ENCODE measurements at regions not wholly inside any gene's neighbourhood (a gene's known extent, or its start where the extent isn't known, plus 50 kb on each side); places are given as distances from the start of the nearest gene placed in this dataset.

DNA sequence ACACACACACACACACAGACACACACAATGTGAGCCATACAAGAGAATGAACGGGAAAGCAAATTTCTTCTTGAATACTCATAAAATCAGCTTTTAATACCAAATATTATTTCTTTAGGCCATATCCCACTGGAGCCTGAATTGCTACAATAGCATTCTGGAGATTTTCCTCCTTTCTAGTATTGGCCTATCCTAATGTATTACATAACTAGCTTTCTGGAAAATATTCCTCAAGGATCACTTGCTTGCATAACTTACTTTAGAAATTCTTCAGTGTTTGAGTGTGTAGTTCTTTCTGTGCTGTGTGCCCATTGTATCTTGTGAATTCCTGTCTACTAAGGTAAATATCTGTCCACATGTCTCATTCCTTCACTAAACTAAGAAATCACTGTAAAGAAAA, 351.0 kb upstream of the MCTP2 start:
- no peak for DNase-seq (ENCODE audit: low read depth)

GRCh38 chr15:93870583-93870982, 360.8 kb upstream of the MCTP2 start:
- DNase-seq (ENCODE audit: low read depth): no peak

GRCh38 chr15:93866948-93867347, 364.4 kb upstream of the MCTP2 start:
- no peak for DNase-seq (ENCODE audit: low read depth)

- DNase-seq (ENCODE audit: low read depth): no peak
Observed at GRCh38 chr15:93866476-93866875, 364.9 kb upstream of the MCTP2 start.

GRCh38 chr15:93865586-93865985, 365.8 kb upstream of the MCTP2 start:
- no peak for DNase-seq (ENCODE audit: low read depth)

DNA sequence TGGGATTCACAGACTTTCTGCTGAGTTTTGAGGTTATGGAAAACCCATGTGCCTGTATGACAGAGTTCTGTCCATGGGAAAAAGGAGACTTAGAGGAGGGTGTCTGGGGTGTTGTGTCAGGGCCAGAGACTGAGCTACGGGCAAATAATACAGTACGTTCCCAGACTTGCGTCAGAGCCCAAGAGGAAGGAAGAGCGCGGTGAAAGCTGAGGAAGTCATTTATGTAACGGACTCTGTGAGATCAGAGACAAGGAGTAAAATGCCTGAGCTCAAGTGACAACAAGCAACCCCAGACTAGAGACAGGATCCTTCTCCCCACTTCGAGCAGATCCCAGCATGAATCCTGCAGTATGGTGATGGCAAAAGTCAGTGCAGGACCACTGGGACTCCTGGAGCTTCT, 368.6 kb upstream of the MCTP2 start:
- DNase-seq (ENCODE audit: low read depth): no peak

DNA sequence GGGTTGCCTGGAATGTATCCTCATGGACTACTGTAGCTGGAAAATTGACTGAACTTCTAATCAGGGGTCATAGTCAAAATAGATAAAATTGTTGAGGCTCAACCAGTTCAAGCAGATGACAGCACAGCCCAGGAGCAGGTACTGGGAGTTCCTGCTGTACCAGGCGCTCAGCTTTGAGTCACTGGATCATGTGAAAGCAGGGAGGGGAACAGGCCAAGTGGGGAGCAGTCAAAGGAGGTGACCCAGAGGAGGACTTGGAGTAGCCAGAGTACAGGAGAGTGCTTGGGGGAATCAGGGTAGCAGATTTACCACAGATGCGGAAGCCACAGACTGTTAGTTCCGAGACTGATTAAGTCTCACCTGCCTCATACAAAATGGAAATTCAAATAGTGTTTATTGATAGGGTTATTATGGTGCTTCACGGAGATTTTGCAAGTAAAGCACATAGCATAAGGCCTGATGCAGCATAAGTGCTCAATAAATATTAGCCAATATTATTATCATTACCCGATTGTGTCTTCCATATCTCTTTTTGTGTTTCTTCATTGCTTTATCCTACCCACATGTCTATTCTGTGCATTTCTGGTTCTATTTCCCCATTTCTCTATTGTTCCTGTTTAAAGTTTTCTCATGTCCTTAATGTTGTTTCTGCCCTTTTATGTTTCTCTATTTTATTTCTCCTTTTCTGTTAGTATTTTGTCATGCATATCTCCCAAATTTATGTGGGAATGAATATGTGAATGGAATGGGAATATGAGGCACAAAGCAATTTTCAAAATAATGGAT, 369.2 kb upstream of the MCTP2 start:
- DNase-seq (ENCODE audit: low read depth): no peak

GRCh38 chr15:93861413-93861812, 369.9 kb upstream of the MCTP2 start:
- DNase-seq (ENCODE audit: low read depth): no peak

DNA sequence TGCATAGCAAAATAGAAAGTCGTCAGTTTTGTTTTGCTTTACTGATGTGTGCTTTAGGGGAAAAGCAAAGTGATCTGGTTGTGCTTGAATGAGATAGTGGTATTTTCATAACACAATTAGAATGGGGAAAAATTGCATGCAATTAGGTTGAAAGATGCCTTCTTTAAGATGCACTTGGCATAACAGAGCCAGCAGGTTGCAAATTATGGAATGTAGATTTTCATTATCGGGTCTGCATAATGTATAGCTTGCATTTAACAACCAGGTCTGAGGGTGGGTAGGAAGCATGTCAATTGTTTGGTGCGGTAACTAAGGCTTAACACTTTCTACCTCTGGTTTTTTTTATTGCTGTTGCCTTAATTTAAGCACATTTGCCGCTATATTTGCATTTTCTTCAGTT, 370.7 kb upstream of the MCTP2 start:
- DNase-seq (ENCODE audit: low read depth): no peak

DNA sequence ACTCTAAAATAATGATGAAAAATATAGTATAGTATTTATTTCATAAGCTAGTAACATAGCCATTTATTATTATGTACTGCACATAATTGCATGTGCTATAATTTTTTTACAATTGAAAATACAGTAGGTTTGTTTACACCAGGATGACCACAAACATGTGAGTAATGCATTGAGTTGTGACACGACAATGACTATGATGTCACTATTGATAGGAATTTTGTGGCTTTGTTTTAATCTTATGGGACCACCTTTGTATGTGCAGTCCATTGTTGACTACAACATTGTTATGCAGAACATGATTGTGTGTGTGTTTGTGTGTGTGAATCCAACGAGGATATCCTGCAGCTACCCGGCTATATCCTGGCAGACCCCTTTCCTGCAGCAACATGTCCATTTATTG, 372.2 kb upstream of the MCTP2 start:
- DNase-seq (ENCODE audit: low read depth): no peak

- DNase-seq (ENCODE audit: low read depth): no peak
Observed at GRCh38 chr15:93855181-93855826, 376.1 kb upstream of the MCTP2 start.

DNA sequence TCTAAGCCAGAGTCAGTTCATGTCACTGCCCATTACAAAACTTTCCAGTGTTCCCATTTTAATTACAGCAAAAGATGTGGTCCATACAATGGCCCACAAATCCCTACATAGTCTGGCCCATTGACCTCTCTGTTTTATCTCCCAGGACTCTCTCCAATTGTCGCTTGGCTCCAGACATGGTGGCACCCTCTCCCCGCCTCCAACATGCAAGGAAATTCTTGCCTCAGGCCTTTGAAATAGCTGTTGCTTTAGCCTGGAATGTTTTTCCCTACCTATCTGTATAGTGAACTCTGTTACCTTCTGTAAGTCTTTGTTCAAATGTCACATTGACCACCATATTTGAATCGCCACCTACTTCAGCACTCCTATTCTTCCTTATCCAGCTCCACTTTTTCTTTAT, 377.3 kb upstream of the MCTP2 start:
- no peak for DNase-seq (ENCODE audit: low read depth)

GRCh38 chr15:93852761-93853160, 378.6 kb upstream of the MCTP2 start:
- no peak for DNase-seq (ENCODE audit: low read depth)

- no peak for DNase-seq (ENCODE audit: low read depth)
Observed at GRCh38 chr15:93848490-93848889, 382.9 kb upstream of the MCTP2 start.

DNA sequence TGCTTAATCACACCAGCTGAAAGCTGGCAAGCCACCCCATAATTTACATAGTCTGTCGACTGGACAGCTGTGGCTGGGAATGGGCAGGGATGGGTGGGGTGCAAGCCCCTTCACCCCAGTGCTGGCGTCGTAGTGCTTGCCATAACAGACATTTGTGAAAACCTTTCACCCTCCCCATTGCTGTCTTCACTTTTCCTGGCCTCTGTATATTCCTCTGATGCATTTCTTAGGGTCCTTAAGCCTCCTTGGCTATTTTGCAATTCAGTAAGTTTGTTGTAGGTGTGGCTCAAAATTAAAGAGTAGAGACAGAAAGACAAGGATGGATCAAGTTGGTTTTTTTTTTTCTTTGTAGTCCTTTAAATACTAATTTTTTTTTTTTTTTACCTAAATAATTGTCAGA, 383.3 kb upstream of the MCTP2 start:
- DNase-seq (ENCODE audit: low read depth): no peak

- no peak for DNase-seq (ENCODE audit: low read depth)
Observed at GRCh38 chr15:93846148-93846547, 385.2 kb upstream of the MCTP2 start.

DNA sequence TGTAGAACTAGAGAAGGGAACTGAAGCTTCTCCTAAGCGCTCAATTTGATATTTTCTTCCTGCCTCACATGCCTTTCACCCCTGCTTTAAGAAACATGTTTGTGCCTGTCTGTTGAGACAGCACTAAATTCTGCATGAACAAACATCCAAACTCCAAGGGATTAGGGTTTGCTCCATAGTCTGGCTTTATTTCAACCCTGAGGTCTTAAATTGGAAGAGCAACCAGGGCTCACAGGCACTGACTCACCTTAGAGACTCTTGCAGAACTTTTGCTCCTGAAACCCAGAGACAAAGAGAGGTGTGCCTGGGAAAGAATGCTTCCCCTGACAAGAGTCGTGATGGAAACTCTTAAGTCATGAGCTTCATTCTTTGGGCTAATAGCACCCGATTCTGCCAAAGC, 393.9 kb upstream of the MCTP2 start:
- no peak for DNase-seq (ENCODE audit: low read depth)

DNA sequence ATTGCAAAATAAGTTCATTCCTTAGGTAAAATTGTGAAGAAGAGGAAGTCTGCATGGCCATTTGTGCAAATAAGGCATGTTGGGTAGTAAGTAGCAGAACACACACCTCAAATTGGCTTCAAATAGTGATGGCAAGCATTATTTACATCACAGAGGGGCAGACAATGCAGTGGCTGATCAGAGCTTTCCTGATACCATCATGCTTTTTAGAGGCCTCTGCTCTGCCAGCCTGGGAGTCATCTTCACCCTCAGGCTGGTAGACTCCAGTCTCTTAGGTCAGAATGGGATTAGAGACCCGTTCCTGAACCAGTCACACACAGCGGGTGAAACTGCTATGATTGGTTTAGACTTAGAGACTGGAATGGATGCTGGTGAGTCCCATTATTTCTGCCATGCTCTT, 396.0 kb upstream of the MCTP2 start:
- no peak for DNase-seq (ENCODE audit: low read depth)

GRCh38 chr15:93831641-93832040, 399.7 kb upstream of the MCTP2 start:
- no peak for DNase-seq (ENCODE audit: low read depth)

GRCh38 chr15:93830221-93831080, 400.9 kb upstream of the MCTP2 start:
- no peak for DNase-seq (ENCODE audit: low read depth)

- DNase-seq (ENCODE audit: low read depth): no peak
Observed at GRCh38 chr15:93829115-93829870, 402.1 kb upstream of the MCTP2 start.

- DNase-seq (ENCODE audit: low read depth): no peak
Observed at GRCh38 chr15:93826790-93827189, 404.6 kb upstream of the MCTP2 start.

All from LHCN-M2 (cell line).